HG03196 (cell line): ENCODE measurements at regions not wholly inside any gene's neighbourhood (a gene's known extent, or its start where the extent isn't known, plus 50 kb on each side); places are given as distances from the start of the nearest gene placed in this dataset.
"Not testable (repeated sequence)": the region's sequence is repeated elsewhere in the genome, so short reads cannot be mapped to it uniquely, and the experiment has no call there.

Experiments
- ATAC-seq: cut with Tn5 transposase; IDR thresholded peaks from one replicate; pipeline ENCODE4 v1.9.1; 2021; ENCODE audit not compliant: unreplicated experiment

DNA sequence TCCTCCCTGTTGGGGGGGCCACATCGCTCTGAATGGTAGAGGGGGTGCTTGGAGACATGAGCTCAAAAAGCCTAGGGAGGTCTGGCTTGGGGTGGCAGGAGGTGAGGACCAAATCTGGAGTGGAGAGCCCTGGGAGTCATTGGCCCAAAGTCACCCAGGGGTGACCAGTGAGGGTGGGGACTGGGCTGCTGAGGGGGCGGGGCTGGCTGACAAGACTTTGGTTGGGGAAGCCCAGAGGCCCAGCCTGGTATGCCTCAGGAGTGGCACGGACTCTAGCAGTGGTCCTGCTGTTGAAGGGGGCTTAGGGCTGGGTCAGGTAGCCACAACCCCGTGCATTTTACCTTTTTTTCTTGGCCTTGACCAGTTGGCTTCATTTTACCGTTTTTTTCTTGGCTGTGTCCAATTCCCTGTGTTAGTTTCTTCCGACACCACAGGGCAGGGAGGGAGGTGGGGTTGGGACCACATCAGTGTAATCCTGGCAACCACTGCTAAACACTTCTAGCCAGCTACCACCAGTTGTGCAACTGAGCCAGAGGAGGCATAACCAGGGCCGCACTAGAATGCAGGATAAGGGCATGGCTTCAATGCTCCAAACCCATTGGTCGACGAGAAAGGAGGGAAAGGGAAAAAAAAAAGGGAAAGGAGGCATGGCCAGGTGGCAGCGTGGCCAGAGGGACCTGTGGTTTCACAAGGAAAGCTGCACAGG, 105.3 kb upstream of the C2CD4B start:
- no peak for ATAC-seq

- ATAC-seq, result no peak
Observed at GRCh38 chr15:62272290-62272689, 107.2 kb upstream of the C2CD4B start.

GRCh38 chr15:62275831-62276230, 110.7 kb upstream of the C2CD4B start:
- ATAC-seq, result no peak

DNA sequence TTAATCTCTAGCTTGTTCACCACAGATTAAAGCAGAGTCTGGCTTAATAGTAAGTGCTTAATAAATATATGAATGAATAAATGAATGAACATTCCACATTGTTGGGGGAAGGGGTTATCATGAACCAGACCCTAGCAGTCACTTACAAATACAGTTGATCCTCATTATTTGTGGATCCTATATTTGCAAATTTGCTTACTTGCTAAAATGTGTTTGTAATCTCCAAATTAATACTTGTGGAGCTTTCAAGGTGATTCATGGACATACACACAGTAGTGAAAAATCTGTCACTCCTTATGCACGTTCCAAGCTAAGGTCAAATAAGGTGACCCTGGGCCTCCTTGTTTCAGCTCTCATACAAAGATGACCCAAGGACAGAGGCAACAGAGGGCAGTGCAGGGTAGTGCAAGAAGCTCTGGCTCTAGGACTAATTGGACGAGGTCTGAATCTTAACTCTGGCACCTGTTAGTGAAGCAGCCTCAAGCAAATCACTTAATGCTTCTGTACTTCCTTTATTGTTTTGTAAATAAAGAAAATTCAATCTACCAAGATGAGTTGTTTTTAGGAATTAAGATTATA, 112.8 kb upstream of the C2CD4B start:
- ATAC-seq, result no peak

DNA sequence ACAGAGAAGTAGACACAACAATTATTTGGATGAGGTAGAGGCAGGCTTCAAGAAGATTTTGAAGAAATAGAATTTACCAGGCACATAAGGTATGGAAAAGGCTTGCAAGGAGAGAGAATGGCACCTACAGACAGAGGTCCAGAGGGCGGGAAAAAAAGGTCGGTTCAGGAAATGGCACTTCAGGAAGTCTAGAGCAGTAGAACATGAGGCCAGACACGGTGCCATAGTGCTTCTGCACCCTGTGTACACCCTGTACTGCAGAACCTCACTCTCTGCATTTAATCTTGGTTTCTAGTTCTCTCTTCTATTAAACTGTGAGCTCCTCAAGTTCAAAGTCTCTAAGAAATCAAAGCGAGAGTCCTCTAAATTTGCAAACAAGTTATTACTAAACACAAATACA, 113.4 kb upstream of the C2CD4B start:
- ATAC-seq, result no peak

DNA sequence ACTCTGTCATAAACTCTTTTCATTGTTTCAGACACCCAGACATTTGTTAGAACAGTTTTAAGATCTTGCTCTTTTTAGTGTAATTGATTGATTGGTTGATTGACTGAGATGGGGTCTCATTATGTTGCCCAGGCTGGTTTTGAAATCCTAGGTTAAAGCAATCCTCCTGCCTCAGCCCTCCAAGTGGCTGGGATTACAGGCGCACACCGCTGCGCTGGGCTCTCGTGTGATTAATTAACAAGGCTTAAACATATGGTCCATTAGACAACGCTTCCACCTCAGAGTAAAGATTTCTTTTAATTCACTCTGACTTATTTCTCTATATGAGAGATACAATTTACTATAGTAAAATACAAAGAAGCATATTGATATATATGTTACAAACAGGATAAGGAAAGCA, 114.0 kb upstream of the C2CD4B start:
- ATAC-seq, result no peak

GRCh38 chr15:62280625-62281024, 115.5 kb upstream of the C2CD4B start:
- ATAC-seq, result no peak

DNA sequence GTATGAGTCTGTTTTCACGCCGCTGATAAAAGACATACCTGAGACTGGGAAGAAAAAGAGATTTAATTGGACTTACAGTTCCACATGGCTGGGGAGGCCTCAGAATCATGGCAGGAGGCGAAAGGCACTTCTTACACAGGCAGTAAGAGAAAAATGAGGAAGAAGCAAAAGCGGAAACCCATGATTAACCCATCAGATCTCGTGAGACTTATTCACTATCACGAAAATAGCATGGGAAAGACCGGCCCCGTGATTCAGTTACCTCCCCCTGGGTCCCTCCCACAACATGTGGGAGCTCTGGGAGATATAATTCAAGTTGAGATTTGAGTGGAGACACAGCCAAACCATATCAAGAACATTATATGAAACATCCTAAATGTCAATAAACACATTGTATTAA, 116.7 kb upstream of the C2CD4B start:
- ATAC-seq, result not testable (repeated sequence)

DNA sequence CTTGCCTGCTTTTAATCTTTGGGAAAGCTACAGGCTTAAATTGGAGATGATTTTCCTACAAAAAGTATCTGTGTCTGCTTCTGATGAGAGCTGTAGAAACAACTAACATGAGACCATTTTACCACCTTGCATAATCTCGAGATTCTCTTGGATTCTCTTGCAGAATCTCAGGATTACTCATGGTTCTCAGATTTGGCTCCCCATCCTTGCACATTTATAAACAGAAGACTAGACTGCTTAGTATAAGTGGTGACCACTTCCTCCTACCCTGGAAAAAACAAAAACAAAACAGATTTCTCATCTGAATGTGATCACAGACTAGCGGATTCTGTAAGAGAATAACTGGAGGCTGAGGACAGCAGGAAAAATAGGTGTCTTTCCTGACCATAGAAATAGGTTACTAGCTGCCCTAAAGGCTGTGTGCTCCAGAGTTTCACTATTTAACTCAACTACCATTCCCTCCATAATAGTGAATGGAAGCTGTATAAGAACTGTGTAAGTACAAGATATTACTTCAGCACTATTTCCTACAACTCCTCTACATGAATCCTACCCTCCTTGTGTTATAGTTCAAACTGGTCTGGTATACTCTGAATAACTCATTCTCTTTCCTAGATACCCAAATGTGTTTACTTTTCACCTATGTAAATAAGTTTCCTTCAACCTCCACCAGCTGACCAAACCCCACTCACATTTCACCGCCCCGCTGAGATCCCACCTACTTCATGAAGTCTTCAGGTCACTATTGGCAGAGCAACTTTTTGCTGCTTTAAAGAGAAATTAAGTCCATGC, 122.2 kb upstream of the C2CD4B start:
- no peak for ATAC-seq

- no peak for ATAC-seq
Observed at GRCh38 chr15:62288361-62289017, 123.4 kb upstream of the C2CD4B start.

DNA sequence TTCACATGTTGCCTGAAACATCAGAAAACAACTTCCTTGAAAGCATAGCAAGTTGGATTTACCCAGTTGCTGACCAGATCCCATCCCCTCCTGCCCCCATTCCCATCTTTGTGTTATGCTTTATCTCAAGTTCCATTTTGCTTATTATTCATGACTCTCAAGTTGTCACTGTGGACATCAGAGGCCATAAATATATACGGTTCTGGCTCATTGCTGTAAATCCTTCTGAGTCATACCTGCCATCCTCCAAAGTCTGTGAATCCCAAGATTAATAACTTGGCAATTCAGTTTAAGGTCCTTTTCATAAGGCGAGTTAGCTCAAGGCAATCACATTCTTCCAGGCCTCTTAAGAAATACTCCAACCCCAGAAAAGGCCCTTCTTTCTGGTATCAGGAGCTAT, 126.2 kb upstream of the C2CD4B start:
- ATAC-seq, result no peak

DNA sequence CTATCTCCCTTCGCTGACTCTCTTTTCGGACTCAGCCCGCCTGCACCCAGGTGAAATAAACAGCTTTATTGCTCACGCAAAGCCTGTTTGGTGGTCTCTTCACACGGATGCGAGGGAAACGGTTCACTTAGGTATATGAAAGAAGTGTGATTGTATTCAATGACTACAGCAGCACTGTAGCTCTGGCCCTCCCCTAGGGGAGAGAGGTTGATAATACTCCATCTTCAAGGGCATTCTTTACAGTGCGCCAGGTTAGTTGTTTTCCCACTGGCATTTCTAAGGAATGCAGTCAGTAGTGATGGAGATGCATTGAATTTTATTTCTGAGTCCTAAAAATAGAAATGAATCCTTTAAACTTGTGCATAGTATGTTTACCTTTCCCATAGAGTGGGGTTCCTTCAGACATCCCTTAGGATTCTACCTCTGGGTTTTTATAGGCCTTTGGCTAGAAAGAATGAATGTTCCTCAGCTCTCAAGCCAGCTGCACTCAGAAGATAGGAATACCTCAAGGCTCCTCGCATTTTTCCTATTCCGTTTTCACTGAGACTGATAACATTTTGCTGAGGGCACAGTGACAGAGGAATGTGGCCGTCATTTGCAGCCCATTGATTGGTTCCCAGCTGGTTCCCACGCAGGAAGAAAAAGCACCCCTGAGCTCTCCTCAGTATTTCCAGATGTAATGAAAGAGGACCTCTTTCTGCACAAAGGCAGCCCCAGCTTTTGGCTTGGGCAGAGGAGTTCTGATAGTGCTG, 131.8 kb upstream of the C2CD4B start:
- ATAC-seq, result no peak

DNA sequence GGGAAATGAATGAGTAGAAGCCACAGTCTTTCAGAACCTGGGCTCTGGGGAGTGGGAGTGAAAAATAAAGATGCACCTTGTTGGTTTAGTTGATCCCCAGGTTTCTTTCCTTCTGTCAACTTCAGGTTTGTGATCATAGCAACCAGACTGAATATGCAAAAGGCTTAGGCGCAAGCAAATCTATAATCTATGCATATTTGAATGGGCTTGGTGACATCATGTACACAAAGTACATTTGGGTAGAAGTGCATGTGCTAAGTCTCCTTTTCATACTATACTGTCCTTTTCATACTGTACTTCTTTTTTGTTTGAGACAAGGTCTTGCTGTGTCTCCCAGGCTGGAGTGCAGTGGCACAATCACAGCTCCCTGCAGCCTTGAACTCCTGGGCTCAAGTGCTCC, 132.4 kb upstream of the C2CD4B start:
- ATAC-seq, result no peak

GRCh38 chr15:62297933-62298332, 132.8 kb upstream of the C2CD4B start:
- no peak for ATAC-seq

DNA sequence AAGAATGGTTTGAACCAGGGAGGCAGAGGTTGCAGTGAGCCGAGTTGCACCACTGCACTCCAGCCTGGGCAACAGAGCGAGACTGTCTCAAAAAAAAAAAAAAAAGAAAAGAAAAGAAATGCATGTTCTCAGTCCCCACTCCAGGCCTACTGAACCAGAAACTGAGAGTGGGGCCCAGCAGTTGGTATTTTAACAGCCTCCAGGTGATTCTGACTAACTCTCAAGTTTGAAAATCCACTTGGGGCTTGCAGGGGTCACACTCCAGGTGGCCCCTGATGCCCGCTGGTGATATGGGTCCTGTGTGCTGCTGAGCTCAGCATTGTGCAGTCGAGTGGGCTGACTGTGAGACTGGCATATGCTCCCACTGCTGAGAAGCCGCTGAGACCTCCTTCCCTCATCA, 133.7 kb upstream of the C2CD4B start:
- ATAC-seq, result no peak

DNA sequence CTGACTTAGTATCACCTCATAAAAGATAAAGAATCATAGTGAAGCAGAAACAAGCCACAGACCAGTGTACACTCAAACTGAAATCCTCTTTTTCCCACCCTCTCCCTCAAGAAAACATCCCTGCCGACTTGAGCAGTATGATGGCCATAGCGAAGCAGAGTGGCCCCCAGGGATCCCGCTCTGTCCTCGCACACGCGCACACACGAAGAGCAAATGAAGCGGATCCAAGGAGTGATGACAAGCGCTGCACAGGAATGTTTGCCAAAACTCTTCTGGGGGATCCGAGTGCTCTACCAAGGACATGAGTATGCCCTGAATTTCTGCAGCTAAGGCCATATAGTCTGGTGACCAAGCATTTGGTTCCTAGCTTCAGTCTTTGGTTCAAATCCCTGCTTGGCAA, 134.5 kb upstream of the C2CD4B start:
- ATAC-seq, result no peak

GRCh38 chr15:62301993-62302675, 137.0 kb upstream of the C2CD4B start:
- no peak for ATAC-seq

GRCh38 chr15:62306851-62307504, 141.9 kb upstream of the C2CD4B start:
- ATAC-seq, result no peak

DNA sequence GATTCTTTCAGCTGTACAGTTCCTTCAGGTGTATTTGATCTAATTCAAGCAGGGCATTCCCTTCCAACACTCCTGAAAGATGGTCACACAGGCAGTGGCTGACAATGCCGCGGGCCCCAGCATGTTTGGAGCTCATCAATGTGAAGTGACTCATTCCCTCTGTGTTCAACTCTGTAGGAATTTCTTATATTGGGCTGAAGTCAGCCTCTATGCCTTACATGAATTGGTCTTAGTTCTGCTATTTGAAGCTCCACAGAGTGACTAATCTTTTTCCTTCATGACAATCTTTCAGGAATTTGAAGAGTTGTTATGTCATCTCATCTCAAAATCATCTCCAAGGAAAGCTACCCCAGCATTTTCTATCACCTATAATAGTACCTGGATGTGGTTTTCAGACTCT, 142.5 kb upstream of the C2CD4B start:
- no peak for ATAC-seq
